ENCODE measurements at regions not wholly inside any gene's neighbourhood (a gene's known extent, or its start where the extent isn't known, plus 50 kb on each side); places are given as distances from the start of the nearest gene placed in this dataset.
A peak's percentile ranks its signal among the peaks of the same experiment; 100 is the strongest.

DNA sequence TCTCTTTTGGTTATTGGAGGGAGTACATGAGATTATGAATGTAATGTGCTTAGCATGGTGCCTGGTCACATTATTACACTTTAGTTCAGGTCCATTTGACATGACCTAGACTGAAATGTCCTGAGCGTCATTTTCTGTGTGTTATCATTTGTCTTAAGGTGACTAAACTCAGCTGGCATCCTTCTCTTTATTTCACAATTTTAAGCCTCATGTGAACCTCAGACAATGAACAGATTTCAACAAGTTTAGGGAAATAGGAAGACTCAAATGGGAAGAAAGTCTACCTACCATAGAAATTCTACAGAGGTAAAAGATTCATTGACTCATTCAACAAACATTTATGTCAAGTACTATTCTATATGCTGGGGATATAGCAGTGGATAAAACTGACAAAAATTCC is 70.2 kb upstream of the EXOC6 start:
- Histone ChIP-seq H3K9ac (ENCODE audit: low read length) (no peak overlapping the region), H3K27ac (ENCODE audit: low read depth, low read length) (no peak overlapping the region), H4K8ac (ENCODE audit: low read depth, low read length) (no peak overlapping the region), H2BK15ac (replicated peaks; ENCODE audit: low read depth) (no peak overlapping the region), H3K27me3 (ENCODE audit: insufficient read depth, low read length, poor library complexity) (no peaks in the 10 kb centered on the region), H3K79me2 (ENCODE audit: control insufficient read depth, insufficient read depth, low read length) (no peaks in the 10 kb centered on the region), H4K5ac (ENCODE audit: low read length) (no peak overlapping the region), H3K36me3 (ENCODE audit: control insufficient read depth, insufficient read depth, low read length) (no peaks in the 10 kb centered on the region), H2AK5ac (ENCODE audit: low read length) (no peak overlapping the region), H3K79me1 (ENCODE audit: low read length) (no peaks in the 10 kb centered on the region), H3K56ac (ENCODE audit: low read length) (no peak overlapping the region), H3K23ac (ENCODE audit: low read length) (no peak overlapping the region), H2BK5ac (ENCODE audit: low read length) (no peak overlapping the region), H3K18ac (ENCODE audit: low read length) (no peak overlapping the region), H3K4me1 (ENCODE audit: control insufficient read depth, low read depth, low read length) (no peaks in the 10 kb centered on the region), H3K4me2 (ENCODE audit: low read length) (no peak overlapping the region), H3K4ac (ENCODE audit: low read depth, low read length) (no peak overlapping the region), H2BK120ac (ENCODE audit: low read depth, low read length) (no peak overlapping the region), H3K4me3 (ENCODE audit: low read length) (no peak overlapping the region)
- DNase-seq: peak; percentile 12
- WGBS (ENCODE audit: extremely low coverage, insufficient coverage, low lambda C conversion rate): no CpG with 5 or more reads among the region's 1 CpG

GRCh38 chr10:92785118-92785517 is 63.2 kb upstream of the EXOC6 start:
- DNase-seq: no peak
- no peak overlapping the region for H3K23ac ChIP-seq (ENCODE audit: low read length)
- no peak overlapping the region for H2AK5ac ChIP-seq (ENCODE audit: low read length)
- H4K8ac ChIP-seq (ENCODE audit: low read depth, low read length): no peak overlapping the region
- H3K36me3 ChIP-seq (ENCODE audit: control insufficient read depth, insufficient read depth, low read length): no peaks in the 10 kb centered on the region
- no peak overlapping the region for H3K4me2 ChIP-seq (ENCODE audit: low read length)
- H3K18ac ChIP-seq (ENCODE audit: low read length): no peak overlapping the region
- no CpG with 5 or more reads among the region's 7 CpGs for WGBS (ENCODE audit: extremely low coverage, insufficient coverage, low lambda C conversion rate)
- no peaks in the 10 kb centered on the region for H3K79me1 ChIP-seq (ENCODE audit: low read length)
- no peak overlapping the region for H2BK5ac ChIP-seq (ENCODE audit: low read length)
- H3K4me1 ChIP-seq (ENCODE audit: control insufficient read depth, low read depth, low read length): no peaks in the 10 kb centered on the region
- no peak overlapping the region for H3K56ac ChIP-seq (ENCODE audit: low read length)
- no peak overlapping the region for H2BK120ac ChIP-seq (ENCODE audit: low read depth, low read length)
- no peak overlapping the region for H3K27ac ChIP-seq (ENCODE audit: low read depth, low read length)
- H3K4ac ChIP-seq (ENCODE audit: low read depth, low read length): no peak overlapping the region
- no peaks in the 10 kb centered on the region for H3K79me2 ChIP-seq (ENCODE audit: control insufficient read depth, insufficient read depth, low read length)
- no peak overlapping the region for H4K5ac ChIP-seq (ENCODE audit: low read length)
- H3K4me3 ChIP-seq (ENCODE audit: low read length): no peak overlapping the region
- no peak overlapping the region for H3K9ac ChIP-seq (ENCODE audit: low read length)
- no peaks in the 10 kb centered on the region for H3K27me3 ChIP-seq (ENCODE audit: insufficient read depth, low read length, poor library complexity)
- no peak overlapping the region for H2BK15ac ChIP-seq (replicated peaks; ENCODE audit: low read depth)

DNA sequence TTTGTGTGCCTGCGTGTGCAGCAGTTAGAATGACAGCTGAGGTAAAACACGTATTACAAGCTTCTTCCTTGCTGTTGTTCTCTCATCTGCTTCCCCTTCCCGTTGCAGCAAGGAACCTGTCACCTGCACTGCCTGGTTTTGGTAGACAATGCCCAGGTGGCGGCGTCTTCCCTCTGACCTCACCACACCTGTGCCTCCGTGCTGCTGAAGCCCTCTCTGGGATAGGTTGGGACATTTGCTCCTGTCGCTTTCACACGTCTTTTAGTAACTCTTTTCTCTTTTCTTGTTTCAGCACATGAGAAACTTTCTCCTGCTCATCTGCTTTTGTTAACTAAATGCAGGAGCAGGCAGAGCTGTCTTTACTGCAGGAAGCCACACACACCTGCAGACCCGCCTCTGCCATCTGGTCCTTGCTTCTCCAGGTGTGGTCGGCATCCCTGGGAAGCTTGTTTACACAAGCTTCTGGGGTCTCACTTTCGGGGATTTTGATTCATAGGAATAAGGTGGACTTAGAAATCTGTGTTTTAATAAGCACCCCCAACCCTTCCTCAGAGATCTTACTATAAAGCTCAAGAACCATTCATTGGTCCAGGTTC is 60.7 kb upstream of the EXOC6 start:
- Histone ChIP-seq H4K5ac (ENCODE audit: low read length) (no peak overlapping the region), H3K4ac (ENCODE audit: low read depth, low read length) (no peak overlapping the region), H3K27ac (ENCODE audit: low read depth, low read length) (no peak overlapping the region), H3K36me3 (ENCODE audit: control insufficient read depth, insufficient read depth, low read length) (no peaks in the 10 kb centered on the region), H3K4me1 (ENCODE audit: control insufficient read depth, low read depth, low read length) (no peaks in the 10 kb centered on the region), H2BK120ac (ENCODE audit: low read depth, low read length) (no peak overlapping the region), H3K79me1 (ENCODE audit: low read length) (no peaks in the 10 kb centered on the region), H3K9ac (ENCODE audit: low read length) (no peak overlapping the region), H3K79me2 (ENCODE audit: control insufficient read depth, insufficient read depth, low read length) (no peaks in the 10 kb centered on the region), H3K23ac (ENCODE audit: low read length) (no peak overlapping the region), H2AK5ac (ENCODE audit: low read length) (no peak overlapping the region), H2BK15ac (replicated peaks; ENCODE audit: low read depth) (no peak overlapping the region), H4K8ac (ENCODE audit: low read depth, low read length) (no peak overlapping the region), H2BK5ac (ENCODE audit: low read length) (no peak overlapping the region), H3K27me3 (ENCODE audit: insufficient read depth, low read length, poor library complexity) (no peaks in the 10 kb centered on the region), H3K18ac (ENCODE audit: low read length) (no peak overlapping the region), H3K4me3 (ENCODE audit: low read length) (no peak overlapping the region), H3K4me2 (ENCODE audit: low read length) (no peak overlapping the region), H3K56ac (ENCODE audit: low read length) (no peak overlapping the region)
- DNase-seq: no peak
- no CpG with 5 or more reads among the region's 11 CpGs for WGBS (ENCODE audit: extremely low coverage, insufficient coverage, low lambda C conversion rate)

GRCh38 chr10:92789067-92789466 is 59.3 kb upstream of the EXOC6 start:
- H2BK5ac ChIP-seq (ENCODE audit: low read length): no peak overlapping the region

DNA sequence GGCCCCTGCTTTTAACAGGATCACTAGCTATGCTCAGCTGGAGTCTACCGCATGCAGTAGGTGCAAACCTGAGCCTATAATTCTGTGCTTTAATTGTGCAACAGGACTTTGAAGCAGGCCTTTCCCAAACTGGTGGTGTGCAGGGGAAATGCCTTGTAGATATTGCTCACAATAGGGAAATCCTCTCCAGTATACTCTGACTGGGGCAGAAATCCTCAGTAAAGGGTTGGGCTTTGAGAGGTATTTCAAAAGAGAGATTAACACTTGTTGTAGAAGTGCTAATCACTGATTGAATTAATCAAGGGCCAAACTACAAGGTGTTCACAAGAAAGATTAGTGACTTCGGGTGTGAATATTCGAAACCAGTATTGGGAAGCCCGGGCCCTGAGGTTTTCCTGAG is 58.5 kb upstream of the EXOC6 start:
- peak; percentile 80 for DNase-seq
- H3K4me1 ChIP-seq (ENCODE audit: control insufficient read depth, low read depth, low read length): no peaks in the 10 kb centered on the region
- H2BK120ac ChIP-seq (ENCODE audit: low read depth, low read length): no peak overlapping the region
- no peak overlapping the region for H3K27ac ChIP-seq (ENCODE audit: low read depth, low read length)
- no peaks in the 10 kb centered on the region for H3K79me1 ChIP-seq (ENCODE audit: low read length)
- no peak overlapping the region for H2BK15ac ChIP-seq (replicated peaks; ENCODE audit: low read depth)
- H3K23ac ChIP-seq (ENCODE audit: low read length): no peak overlapping the region
- H3K36me3 ChIP-seq (ENCODE audit: control insufficient read depth, insufficient read depth, low read length): no peaks in the 10 kb centered on the region
- no peak overlapping the region for H3K9ac ChIP-seq (ENCODE audit: low read length)
- H3K79me2 ChIP-seq (ENCODE audit: control insufficient read depth, insufficient read depth, low read length): no peaks in the 10 kb centered on the region
- no peak overlapping the region for H2AK5ac ChIP-seq (ENCODE audit: low read length)
- no peaks in the 10 kb centered on the region for H3K27me3 ChIP-seq (ENCODE audit: insufficient read depth, low read length, poor library complexity)
- no peak overlapping the region for H3K4me3 ChIP-seq (ENCODE audit: low read length)
- no peak overlapping the region for H3K56ac ChIP-seq (ENCODE audit: low read length)
- no peak overlapping the region for H3K4me2 ChIP-seq (ENCODE audit: low read length)
- H2BK5ac ChIP-seq (ENCODE audit: low read length): no peak overlapping the region
- H4K8ac ChIP-seq (ENCODE audit: low read depth, low read length): no peak overlapping the region
- H3K18ac ChIP-seq (ENCODE audit: low read length): no peak overlapping the region
- no peak overlapping the region for H4K5ac ChIP-seq (ENCODE audit: low read length)
- no peak overlapping the region for H3K4ac ChIP-seq (ENCODE audit: low read depth, low read length)
- WGBS (ENCODE audit: extremely low coverage, insufficient coverage, low lambda C conversion rate): no CpG with 5 or more reads among the region's 4 CpGs

More at GRCh38 chr10:92789067-92789466, 59.3 kb upstream of the EXOC6 start:
- Histone ChIP-seq H3K4me1 (ENCODE audit: control insufficient read depth, low read depth, low read length) (no peaks in the 10 kb centered on the region), H3K56ac (ENCODE audit: low read length) (no peak overlapping the region), H3K18ac (ENCODE audit: low read length) (no peak overlapping the region), H4K8ac (ENCODE audit: low read depth, low read length) (no peak overlapping the region), H2AK5ac (ENCODE audit: low read length) (no peak overlapping the region), H2BK15ac (replicated peaks; ENCODE audit: low read depth) (no peak overlapping the region), H2BK120ac (ENCODE audit: low read depth, low read length) (no peak overlapping the region), H3K4me2 (ENCODE audit: low read length) (no peak overlapping the region), H3K27ac (ENCODE audit: low read depth, low read length) (no peak overlapping the region), H3K4ac (ENCODE audit: low read depth, low read length) (no peak overlapping the region), H3K27me3 (ENCODE audit: insufficient read depth, low read length, poor library complexity) (no peaks in the 10 kb centered on the region), H3K36me3 (ENCODE audit: control insufficient read depth, insufficient read depth, low read length) (no peaks in the 10 kb centered on the region), H3K23ac (ENCODE audit: low read length) (no peak overlapping the region), H3K79me1 (ENCODE audit: low read length) (no peaks in the 10 kb centered on the region), H4K5ac (ENCODE audit: low read length) (no peak overlapping the region), H3K79me2 (ENCODE audit: control insufficient read depth, insufficient read depth, low read length) (no peaks in the 10 kb centered on the region), H3K9ac (ENCODE audit: low read length) (no peak overlapping the region), H3K4me3 (ENCODE audit: low read length) (no peak overlapping the region)
- no CpG with 5 or more reads among the region's 8 CpGs for WGBS (ENCODE audit: extremely low coverage, insufficient coverage, low lambda C conversion rate)
- no peak for DNase-seq

DNA sequence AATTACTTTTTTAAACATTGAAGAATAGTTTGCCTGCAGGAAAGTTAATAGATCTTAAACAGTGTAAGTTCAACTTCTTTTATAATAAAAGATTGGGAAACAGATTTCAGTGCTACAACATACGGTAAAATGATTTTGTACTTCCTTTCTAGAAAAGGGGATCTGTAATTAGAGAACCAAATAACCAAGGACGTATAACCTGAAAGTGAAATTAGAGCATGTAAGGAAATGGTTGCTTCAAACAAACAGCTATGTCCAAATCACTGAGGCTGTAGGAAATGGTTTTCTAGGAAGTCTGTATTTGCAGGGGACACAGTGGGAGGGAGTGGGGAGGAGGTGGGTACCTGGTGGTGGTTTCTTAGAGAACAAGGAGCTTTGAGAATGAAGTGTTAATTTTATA is 57.9 kb upstream of the EXOC6 start:
- Histone ChIP-seq H3K79me2 (ENCODE audit: control insufficient read depth, insufficient read depth, low read length) (no peaks in the 10 kb centered on the region), H3K4me3 (ENCODE audit: low read length) (no peak overlapping the region), H3K18ac (ENCODE audit: low read length) (no peak overlapping the region), H3K56ac (ENCODE audit: low read length) (no peak overlapping the region), H3K9ac (ENCODE audit: low read length) (no peak overlapping the region), H3K4ac (ENCODE audit: low read depth, low read length) (no peak overlapping the region), H3K27ac (ENCODE audit: low read depth, low read length) (no peak overlapping the region), H3K36me3 (ENCODE audit: control insufficient read depth, insufficient read depth, low read length) (no peaks in the 10 kb centered on the region), H3K27me3 (ENCODE audit: insufficient read depth, low read length, poor library complexity) (no peaks in the 10 kb centered on the region), H3K23ac (ENCODE audit: low read length) (no peak overlapping the region), H2BK120ac (ENCODE audit: low read depth, low read length) (no peak overlapping the region), H3K4me2 (ENCODE audit: low read length) (no peak overlapping the region), H3K4me1 (ENCODE audit: control insufficient read depth, low read depth, low read length) (no peaks in the 10 kb centered on the region), H4K5ac (ENCODE audit: low read length) (no peak overlapping the region), H4K8ac (ENCODE audit: low read depth, low read length) (no peak overlapping the region), H2BK5ac (ENCODE audit: low read length) (no peak overlapping the region), H2AK5ac (ENCODE audit: low read length) (no peak overlapping the region), H2BK15ac (replicated peaks; ENCODE audit: low read depth) (no peak overlapping the region), H3K79me1 (ENCODE audit: low read length) (no peaks in the 10 kb centered on the region)
- WGBS (ENCODE audit: extremely low coverage, insufficient coverage, low lambda C conversion rate): no CpG with 5 or more reads among the region's 2 CpGs
- DNase-seq: no peak
